K562 (cell line): ENCODE measurements at regions not wholly inside any gene's neighbourhood (a gene's known extent, or its start where the extent isn't known, plus 50 kb on each side); places are given as distances from the start of the nearest gene placed in this dataset.

Source experiments
- ARHGAP35 ChIP-seq: fragments of 450-650 bp; IDR thresholded peaks from 2 replicates; pipeline ENCODE4 v1.6.1; 2018; ENCODE audit not compliant: partially characterized antibody
- BCL6 ChIP-seq: fragments of 250-450 bp; sonication (Bioruptor Pico); IDR thresholded peaks from 2 replicates; pipeline ENCODE4 v1.4.0; 2020
- CEBPB ChIP-seq: fragments of 450-650 bp; IDR thresholded peaks from 2 replicates; pipeline ENCODE4 v1.6.1; 2016; ENCODE audit warnings: missing genetic modification characterization, missing compliant biosample characterization
- GTF2A2 ChIP-seq: IDR thresholded peaks from 2 replicates; pipeline ENCODE4 v1.6.1; 2016; ENCODE audit warnings: mild to moderate bottlenecking, missing genetic modification characterization, missing compliant biosample characterization
- MEIS2 ChIP-seq: fragments of 450-650 bp; IDR thresholded peaks from 2 replicates; pipeline ENCODE4 v1.6.1; 2014; ENCODE audit warnings: mild to moderate bottlenecking; ENCODE audit not compliant: partially characterized antibody
- SAFB2 ChIP-seq: fragments of 200-400 bp; formaldehyde crosslinking; IDR thresholded peaks from 2 replicates; pipeline ENCODE4 v1.6.1; 2018; ENCODE audit warnings: borderline replicate concordance, low read length, low read depth, moderate library complexity; ENCODE audit not compliant: severe bottlenecking
- SP1 ChIP-seq: sonication (generic); formaldehyde crosslinking; IDR thresholded peaks from 2 replicates; pipeline ENCODE4 v1.8.1; 2022; ENCODE audit warnings: mild to moderate bottlenecking, missing genetic modification reagents
- SPI1 ChIP-seq: IDR thresholded peaks from 2 replicates; pipeline ENCODE4 v1.6.1; 2011; ENCODE audit warnings: low read depth, low read length, control low read depth, borderline replicate concordance
- ZC3H4 ChIP-seq: sonication (generic); formaldehyde crosslinking; IDR thresholded peaks from 2 replicates; pipeline ENCODE4 v1.9.0; 2021; ENCODE audit warnings: missing genetic modification reagents, borderline replicate concordance
- ZNF134 ChIP-seq: fragments of 250-450 bp; sonication (Bioruptor Pico); conservative IDR thresholded peaks from 2 replicates; pipeline ENCODE4 v1.4.0; 2020
- ZNF586 ChIP-seq: fragments of 450-650 bp; formaldehyde crosslinking; conservative IDR thresholded peaks from 2 replicates; pipeline ENCODE4 v1.4.0; 2020; ENCODE audit warnings: mild to moderate bottlenecking, moderate library complexity
- TF ChIP-seq, protein P1 (sequence below): sonication (generic); formaldehyde crosslinking; IDR thresholded peaks from 2 replicates; pipeline ENCODE4 v1.8.1; 2023; ENCODE audit warnings: missing genetic modification reagents, mild to moderate bottlenecking, borderline replicate concordance

DNA sequence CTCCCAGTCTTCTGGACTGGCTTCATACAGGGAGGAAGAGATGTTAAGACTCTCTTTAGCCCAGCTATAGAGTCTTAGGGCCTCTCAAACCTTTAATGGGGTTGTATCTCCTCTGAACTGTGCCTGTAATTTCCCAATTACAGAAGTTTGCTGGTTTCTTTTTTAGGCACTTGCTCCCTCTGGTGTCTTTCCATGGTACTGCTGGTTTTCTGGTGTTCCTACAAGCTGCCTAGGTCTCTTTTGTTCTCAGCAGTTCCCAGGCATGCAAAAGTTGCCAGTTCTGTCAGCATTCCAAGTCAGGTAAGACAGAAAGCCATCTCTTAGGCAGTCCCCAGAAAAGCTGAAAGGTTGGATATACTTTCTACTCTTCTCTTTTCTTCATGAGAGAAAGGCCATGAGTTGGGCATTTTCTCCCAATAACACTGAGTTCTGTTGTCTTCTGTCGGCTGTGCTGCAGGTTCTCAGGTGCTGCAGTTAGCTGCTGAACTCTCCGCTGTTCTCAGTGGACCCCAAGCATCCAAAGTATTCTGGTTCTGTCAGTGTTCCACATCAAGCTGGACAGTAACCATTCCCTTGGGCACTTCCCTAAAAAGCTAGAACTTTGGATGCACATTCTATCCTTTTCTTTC lies 54.4 kb upstream of the EHHADH start (continued):
- no peak for TF ChIP-seq GTF2A2 (tag)
- no peak for TF ChIP-seq MEIS2
- no peak for TF ChIP-seq ARHGAP35
- TF ChIP-seq SPI1, result peak; percentile 53; the same call in 1 of the 2 replicates
- TF ChIP-seq, protein P1, sequence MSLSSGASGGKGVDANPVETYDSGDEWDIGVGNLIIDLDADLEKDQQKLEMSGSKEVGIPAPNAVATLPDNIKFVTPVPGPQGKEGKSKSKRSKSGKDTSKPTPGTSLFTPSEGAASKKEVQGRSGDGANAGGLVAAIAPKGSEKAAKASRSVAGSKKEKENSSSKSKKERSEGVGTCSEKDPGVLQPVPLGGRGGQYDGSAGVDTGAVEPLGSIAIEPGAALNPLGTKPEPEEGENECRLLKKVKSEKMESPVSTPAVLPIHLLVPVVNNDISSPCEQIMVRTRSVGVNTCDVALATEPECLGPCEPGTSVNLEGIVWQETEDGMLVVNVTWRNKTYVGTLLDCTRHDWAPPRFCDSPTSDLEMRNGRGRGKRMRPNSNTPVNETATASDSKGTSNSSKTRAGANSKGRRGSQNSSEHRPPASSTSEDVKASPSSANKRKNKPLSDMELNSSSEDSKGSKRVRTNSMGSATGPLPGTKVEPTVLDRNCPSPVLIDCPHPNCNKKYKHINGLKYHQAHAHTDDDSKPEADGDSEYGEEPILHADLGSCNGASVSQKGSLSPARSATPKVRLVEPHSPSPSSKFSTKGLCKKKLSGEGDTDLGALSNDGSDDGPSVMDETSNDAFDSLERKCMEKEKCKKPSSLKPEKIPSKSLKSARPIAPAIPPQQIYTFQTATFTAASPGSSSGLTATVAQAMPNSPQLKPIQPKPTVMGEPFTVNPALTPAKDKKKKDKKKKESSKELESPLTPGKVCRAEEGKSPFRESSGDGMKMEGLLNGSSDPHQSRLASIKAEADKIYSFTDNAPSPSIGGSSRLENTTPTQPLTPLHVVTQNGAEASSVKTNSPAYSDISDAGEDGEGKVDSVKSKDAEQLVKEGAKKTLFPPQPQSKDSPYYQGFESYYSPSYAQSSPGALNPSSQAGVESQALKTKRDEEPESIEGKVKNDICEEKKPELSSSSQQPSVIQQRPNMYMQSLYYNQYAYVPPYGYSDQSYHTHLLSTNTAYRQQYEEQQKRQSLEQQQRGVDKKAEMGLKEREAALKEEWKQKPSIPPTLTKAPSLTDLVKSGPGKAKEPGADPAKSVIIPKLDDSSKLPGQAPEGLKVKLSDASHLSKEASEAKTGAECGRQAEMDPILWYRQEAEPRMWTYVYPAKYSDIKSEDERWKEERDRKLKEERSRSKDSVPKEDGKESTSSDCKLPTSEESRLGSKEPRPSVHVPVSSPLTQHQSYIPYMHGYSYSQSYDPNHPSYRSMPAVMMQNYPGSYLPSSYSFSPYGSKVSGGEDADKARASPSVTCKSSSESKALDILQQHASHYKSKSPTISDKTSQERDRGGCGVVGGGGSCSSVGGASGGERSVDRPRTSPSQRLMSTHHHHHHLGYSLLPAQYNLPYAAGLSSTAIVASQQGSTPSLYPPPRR (CRISPR knock-in tag), result no peak
- no peak for TF ChIP-seq BCL6 (CRISPR knock-in tag)
- no peak for TF ChIP-seq ZNF586 (CRISPR knock-in tag)
- no peak for TF ChIP-seq ZNF134 (CRISPR knock-in tag)
- no peak for TF ChIP-seq SP1 (CRISPR knock-in tag)
- TF ChIP-seq SAFB2, result no peak
- TF ChIP-seq CEBPB (tag), result peak; percentile 12; the same call in 1 of the 2 replicates
- no peak for TF ChIP-seq ZC3H4 (CRISPR knock-in tag)
